HS-5 (cell line): ENCODE measurements at regions not wholly inside any gene's neighbourhood (a gene's known extent, or its start where the extent isn't known, plus 50 kb on each side); places are given as distances from the start of the nearest gene placed in this dataset.

Source experiments
- DNase-seq: peaks from one replicate; pipeline ENCODE4 v3.0.0-alpha.2; 2012; ENCODE audit warnings: low read depth

GRCh38 chr9:118751848-118752223, 617.4 kb downstream of the BRINP1 start:
- no peak for DNase-seq

- DNase-seq, result no peak
Observed at GRCh38 chr9:118761016-118761790, 608.0 kb downstream of the BRINP1 start.

GRCh38 chr9:118767571-118767970, 601.7 kb downstream of the BRINP1 start:
- DNase-seq, result no peak

- no peak for DNase-seq
Observed at GRCh38 chr9:118782790-118783463, 586.3 kb downstream of the BRINP1 start.

- DNase-seq, result no peak
Observed at GRCh38 chr9:118784033-118784432, 585.2 kb downstream of the BRINP1 start.

- no peak for DNase-seq
Observed at GRCh38 chr9:118785456-118785855, 583.8 kb downstream of the BRINP1 start.

GRCh38 chr9:118786877-118787276, 582.4 kb downstream of the BRINP1 start:
- no peak for DNase-seq

GRCh38 chr9:118809160-118809625, 560.0 kb downstream of the BRINP1 start:
- no peak for DNase-seq

GRCh38 chr9:118829334-118829733, 539.9 kb downstream of the BRINP1 start:
- DNase-seq, result peak; percentile 9

GRCh38 chr9:118832371-118832770, 536.9 kb downstream of the BRINP1 start:
- no peak for DNase-seq

GRCh38 chr9:118836891-118837290, 532.3 kb downstream of the BRINP1 start:
- DNase-seq, result no peak

- no peak for DNase-seq
Observed at GRCh38 chr9:118871531-118871930, 497.7 kb downstream of the BRINP1 start.

GRCh38 chr9:118882684-118883083, 486.6 kb downstream of the BRINP1 start:
- DNase-seq, result peak; percentile 68

- no peak for DNase-seq
Observed at GRCh38 chr9:118883411-118883810, 485.8 kb downstream of the BRINP1 start.

GRCh38 chr9:118891213-118891612, 478.0 kb downstream of the BRINP1 start:
- no peak for DNase-seq

GRCh38 chr9:118896324-118897000, 472.8 kb downstream of the BRINP1 start:
- no peak for DNase-seq

- no peak for DNase-seq
Observed at GRCh38 chr9:118918180-118918579, 451.1 kb downstream of the BRINP1 start.

GRCh38 chr9:118928722-118929121, 440.5 kb downstream of the BRINP1 start:
- no peak for DNase-seq

- peak; percentile 75 for DNase-seq
Observed at GRCh38 chr9:118929287-118929686, 439.9 kb downstream of the BRINP1 start.

- no peak for DNase-seq
Observed at GRCh38 chr9:118931941-118932340, 437.3 kb downstream of the BRINP1 start.

- DNase-seq, result no peak
Observed at GRCh38 chr9:118938581-118938980, 430.7 kb downstream of the BRINP1 start.

- no peak for DNase-seq
Observed at GRCh38 chr9:118940473-118940872, 428.8 kb downstream of the BRINP1 start.

- DNase-seq, result no peak
Observed at GRCh38 chr9:118946669-118947068, 422.6 kb downstream of the BRINP1 start.
